ENCODE measurements at regions not wholly inside any gene's neighbourhood (a gene's known extent, or its start where the extent isn't known, plus 50 kb on each side); places are given as distances from the start of the nearest gene placed in this dataset.
A peak's percentile ranks its signal among the peaks of the same experiment; 100 is the strongest.

- Histone ChIP-seq H3K4me1 (no peaks in the 10 kb centered on the region), H3K27me3 (no peaks in the 10 kb centered on the region), H3K36me3 (no peaks in the 10 kb centered on the region), H3K27ac (no peak overlapping the region), H3K4me3 (no peak overlapping the region), H3K9me3 (no peaks in the 10 kb centered on the region)
- TF ChIP-seq CTCF (IDR thresholded peaks at IDR 0.05) (no peak), POLR2A (IDR thresholded peaks at IDR 0.05) (no peak)
- no peak for DNase-seq
Observed at GRCh38 chr9:109868722-109869121, 88.7 kb downstream of the PALM2AKAP2 start.

DNA sequence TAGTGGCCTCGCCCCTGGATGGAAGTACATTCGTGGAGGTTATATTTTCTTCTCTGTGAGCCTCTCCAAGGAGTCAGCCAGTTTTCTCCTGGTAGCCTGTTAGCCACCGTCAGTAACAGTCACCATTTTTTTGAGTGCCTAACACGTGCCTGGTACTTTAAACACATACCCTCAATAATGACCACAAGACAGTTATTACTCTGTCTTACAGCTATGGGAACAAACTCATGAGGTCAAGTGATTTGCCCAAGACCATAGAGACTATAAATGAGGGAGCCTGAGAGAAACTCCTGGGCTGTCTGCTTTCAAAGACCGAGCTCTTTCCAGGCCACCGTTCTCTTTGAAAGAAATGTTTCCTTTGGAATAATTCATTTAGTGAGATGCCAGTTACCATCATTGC is 90.4 kb downstream of the PALM2AKAP2 start:
- H3K27ac ChIP-seq, result no peak overlapping the region
- no peaks in the 10 kb centered on the region for H3K9me3 ChIP-seq
- H3K4me3 ChIP-seq, result no peak overlapping the region
- no peaks in the 10 kb centered on the region for H3K4me1 ChIP-seq
- TF ChIP-seq CTCF (IDR thresholded peaks at IDR 0.05) (no peak), POLR2A (IDR thresholded peaks at IDR 0.05) (no peak)
- no peaks in the 10 kb centered on the region for H3K36me3 ChIP-seq
- no peaks in the 10 kb centered on the region for H3K27me3 ChIP-seq
- no peak for DNase-seq

DNA sequence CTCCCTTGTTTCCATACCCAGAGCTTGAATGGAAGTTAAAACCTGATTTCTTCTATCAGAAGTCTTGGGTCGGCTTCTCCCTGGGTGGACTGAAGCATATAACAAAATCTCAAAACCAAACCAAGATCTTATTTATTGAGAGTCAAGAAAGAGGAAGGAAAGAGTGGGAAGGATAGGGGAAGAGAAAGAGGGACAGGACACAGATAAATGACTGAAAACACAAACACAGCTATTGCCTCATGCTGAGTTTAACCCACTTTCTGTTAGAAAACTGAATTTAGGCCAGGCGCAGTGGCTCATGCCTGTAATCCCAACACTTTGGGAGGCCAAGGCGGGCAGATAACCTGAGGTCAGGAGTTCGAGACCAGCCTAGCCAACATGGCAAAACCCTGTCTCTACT is 92.9 kb downstream of the PALM2AKAP2 start:
- H3K4me1 ChIP-seq, result no peaks in the 10 kb centered on the region
- no peak overlapping the region for H3K4me3 ChIP-seq
- peaks cover 0 to under 1% of the 10 kb centered on the region in 2 donors for H3K27me3 ChIP-seq
- no peak overlapping the region for H3K27ac ChIP-seq
- TF ChIP-seq POLR2A (IDR thresholded peaks at IDR 0.05) (no peak), CTCF (IDR thresholded peaks at IDR 0.05) (no peak)
- no peaks in the 10 kb centered on the region for H3K9me3 ChIP-seq
- H3K36me3 ChIP-seq, result no peaks in the 10 kb centered on the region
- no peak for DNase-seq

DNA sequence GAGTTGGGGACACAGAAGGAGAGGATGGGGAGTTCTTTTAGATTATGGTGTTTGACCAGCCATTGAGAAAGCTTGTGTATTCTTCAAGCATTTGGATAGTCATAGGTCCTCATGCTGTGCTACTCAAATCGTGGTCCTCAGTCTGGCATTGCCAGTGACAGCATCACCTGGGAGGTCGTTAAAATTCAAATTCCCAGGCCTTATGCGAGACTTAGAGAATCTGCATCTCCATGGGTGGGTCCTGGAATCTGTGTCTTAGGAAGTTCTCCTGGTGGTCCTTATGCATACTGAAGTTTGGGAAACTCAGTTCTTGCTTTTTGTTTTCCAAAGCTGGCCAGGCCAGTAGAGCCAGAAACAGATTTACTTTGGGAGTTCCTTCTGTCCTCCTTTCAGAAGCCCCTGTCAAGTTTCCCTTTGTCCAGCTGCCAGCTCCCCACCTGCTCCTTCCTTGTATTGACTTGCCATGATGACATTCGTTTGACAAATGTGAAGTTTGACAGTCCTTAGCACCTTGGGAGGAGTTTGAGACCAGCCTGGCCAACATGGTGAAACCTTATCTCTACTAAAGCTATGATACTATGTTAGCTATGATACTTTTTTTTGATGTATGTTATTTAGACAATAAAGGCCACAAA is 95.6 kb downstream of the PALM2AKAP2 start:
- H3K27me3 ChIP-seq, result peaks cover 0 to 2% of the 10 kb centered on the region in 2 donors
- H3K9me3 ChIP-seq, result no peaks in the 10 kb centered on the region
- H3K27ac ChIP-seq, result no peak overlapping the region
- no peak overlapping the region for H3K4me3 ChIP-seq
- TF ChIP-seq POLR2A (IDR thresholded peaks at IDR 0.05) (no peak), CTCF (IDR thresholded peaks at IDR 0.05) (no peak)
- no peaks in the 10 kb centered on the region for H3K4me1 ChIP-seq
- DNase-seq, result no peak
- H3K36me3 ChIP-seq, result no peaks in the 10 kb centered on the region

DNA sequence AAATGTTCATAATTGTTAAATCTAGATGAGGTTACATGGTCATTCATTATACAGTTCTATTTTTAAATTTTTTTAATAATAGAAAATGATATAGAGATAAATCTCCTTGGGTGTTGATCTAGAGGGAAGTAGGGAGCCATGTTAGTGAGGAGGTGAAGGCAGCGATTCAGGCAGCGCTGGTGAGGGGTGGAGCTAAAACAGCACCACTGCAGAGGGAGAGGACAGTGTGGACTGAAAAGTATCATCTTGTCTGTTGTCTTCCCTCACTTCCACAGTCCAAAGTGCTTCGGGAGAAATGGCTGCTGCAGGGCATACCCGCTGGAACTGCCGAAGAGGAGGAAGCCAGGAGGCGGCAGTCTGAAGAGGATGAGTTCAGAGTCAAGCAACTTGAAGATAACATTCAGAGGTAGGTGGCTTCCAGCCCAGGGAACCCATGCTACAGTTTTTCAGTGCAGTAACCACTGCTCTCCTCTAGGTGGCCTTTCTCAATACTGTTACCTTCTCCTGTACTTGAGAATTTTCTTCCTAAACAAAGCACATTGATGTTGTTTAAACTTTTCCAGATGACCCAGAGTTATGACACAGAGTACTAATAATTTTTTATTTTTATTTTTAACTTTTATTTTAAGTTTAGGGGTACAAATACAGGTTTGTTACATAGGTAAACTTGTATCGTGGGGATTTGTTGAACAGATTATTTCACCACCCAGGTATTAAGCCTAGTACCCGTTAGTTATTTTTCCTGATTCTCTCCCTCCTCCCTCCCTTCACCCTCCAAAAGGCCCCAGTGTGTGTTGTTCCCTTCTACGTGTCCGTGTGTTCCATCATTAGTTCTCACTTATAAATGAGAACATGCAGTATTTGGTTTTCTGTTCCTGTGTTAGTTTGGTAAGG is 100.5 kb downstream of the PALM2AKAP2 start:
- peak in 2 of 3 donors; percentile 38 to 58 for DNase-seq

More for the DNA sequence above, 100.5 kb downstream of the PALM2AKAP2 start:
- Histone ChIP-seq H3K27me3 (peaks cover 0 to 2% of the 10 kb centered on the region in 2 donors), H3K4me1 (no peaks in the 10 kb centered on the region), H3K9me3 (no peaks in the 10 kb centered on the region), H3K4me3 (no peak overlapping the region), H3K27ac (no peak overlapping the region), H3K36me3 (no peaks in the 10 kb centered on the region)
- peak; percentile 32 to 59 (median 46) for TF ChIP-seq CTCF (IDR thresholded peaks at IDR 0.05)
- TF ChIP-seq POLR2A (IDR thresholded peaks at IDR 0.05), result no peak
